HL-60 (cell line): ENCODE measurements at regions not wholly inside any gene's neighbourhood (a gene's known extent, or its start where the extent isn't known, plus 50 kb on each side); places are given as distances from the start of the nearest gene placed in this dataset.

Experiments
- DNase-seq, 2 experiments: peaks; one replicate each; pipeline ENCODE4 v3.0.0-alpha.2; 2010 to 2020; ENCODE audit warnings: low read depth in 1 of 2, low spot score in 1 of 2
- H3K27ac ChIP-seq: fragments of 250-450 bp; sonication (Bioruptor Pico); replicated peaks from 2 replicates; pipeline ENCODE4 v1.5.1; 2020; ENCODE audit warnings: mild to moderate bottlenecking, moderate library complexity
- H3K27me3 ChIP-seq: fragments of 250-450 bp; sonication (Bioruptor Pico); 2 replicates; pipeline ENCODE4 v1.5.1; 2021; ENCODE audit warnings: mild to moderate bottlenecking, moderate library complexity; ENCODE audit not compliant: insufficient read depth, poor library complexity, severe bottlenecking
- H3K4me3 ChIP-seq: replicated peaks from 2 replicates; pipeline ENCODE4 v1.5.1; 2011; ENCODE audit warnings: mild to moderate bottlenecking, control low read depth, low read length; ENCODE audit not compliant: insufficient read depth
- GABPA ChIP-seq: IDR thresholded peaks from 2 replicates; pipeline ENCODE4 v1.6.1; 2012; ENCODE audit warnings: low read depth
- POLR2AphosphoS5 ChIP-seq: IDR thresholded peaks from 2 replicates; pipeline ENCODE4 v1.6.1; 2012; ENCODE audit warnings: low read depth
- SPI1 ChIP-seq: IDR thresholded peaks from 2 replicates; pipeline ENCODE4 v1.6.1; 2012; ENCODE audit warnings: low read depth, mild to moderate bottlenecking, borderline replicate concordance
- TF ChIP-seq, protein P1 (sequence below): IDR thresholded peaks from 2 replicates; pipeline ENCODE4 v1.6.1; 2012; ENCODE audit warnings: low read depth; ENCODE audit not compliant: insufficient replicate concordance
- TF ChIP-seq, protein P2 (sequence below): IDR thresholded peaks from one replicate; pipeline ENCODE4 v1.5.1; 2011; ENCODE audit warnings: low read length, control low read depth, inconsistent platforms; ENCODE audit not compliant: insufficient read depth

DNA sequence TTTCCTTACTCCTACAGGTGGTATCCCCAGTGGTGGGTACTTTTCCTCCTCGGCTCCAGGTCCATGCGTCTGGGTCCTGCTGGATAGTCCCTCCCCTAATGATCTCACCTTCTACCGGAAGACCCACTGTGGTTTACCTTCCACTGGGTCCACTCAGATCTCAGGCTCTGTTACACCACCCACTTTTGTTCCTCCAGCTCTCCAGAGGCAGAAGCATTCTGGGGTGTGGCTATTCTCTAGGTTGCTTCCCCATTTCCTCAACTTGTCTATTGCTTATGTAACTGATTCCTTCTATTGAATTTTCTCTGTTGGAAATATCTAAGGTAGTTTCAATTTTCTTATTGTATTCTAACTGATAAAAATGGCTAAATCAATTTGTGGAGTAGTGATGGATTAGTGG lies 87.6 kb upstream of the GALNT5 start:
- no peak overlapping the region for H3K4me3 ChIP-seq
- no peak overlapping the region for H3K27ac ChIP-seq
- H3K27me3 ChIP-seq: no peaks in the 10 kb centered on the region
- TF ChIP-seq, protein P1, sequence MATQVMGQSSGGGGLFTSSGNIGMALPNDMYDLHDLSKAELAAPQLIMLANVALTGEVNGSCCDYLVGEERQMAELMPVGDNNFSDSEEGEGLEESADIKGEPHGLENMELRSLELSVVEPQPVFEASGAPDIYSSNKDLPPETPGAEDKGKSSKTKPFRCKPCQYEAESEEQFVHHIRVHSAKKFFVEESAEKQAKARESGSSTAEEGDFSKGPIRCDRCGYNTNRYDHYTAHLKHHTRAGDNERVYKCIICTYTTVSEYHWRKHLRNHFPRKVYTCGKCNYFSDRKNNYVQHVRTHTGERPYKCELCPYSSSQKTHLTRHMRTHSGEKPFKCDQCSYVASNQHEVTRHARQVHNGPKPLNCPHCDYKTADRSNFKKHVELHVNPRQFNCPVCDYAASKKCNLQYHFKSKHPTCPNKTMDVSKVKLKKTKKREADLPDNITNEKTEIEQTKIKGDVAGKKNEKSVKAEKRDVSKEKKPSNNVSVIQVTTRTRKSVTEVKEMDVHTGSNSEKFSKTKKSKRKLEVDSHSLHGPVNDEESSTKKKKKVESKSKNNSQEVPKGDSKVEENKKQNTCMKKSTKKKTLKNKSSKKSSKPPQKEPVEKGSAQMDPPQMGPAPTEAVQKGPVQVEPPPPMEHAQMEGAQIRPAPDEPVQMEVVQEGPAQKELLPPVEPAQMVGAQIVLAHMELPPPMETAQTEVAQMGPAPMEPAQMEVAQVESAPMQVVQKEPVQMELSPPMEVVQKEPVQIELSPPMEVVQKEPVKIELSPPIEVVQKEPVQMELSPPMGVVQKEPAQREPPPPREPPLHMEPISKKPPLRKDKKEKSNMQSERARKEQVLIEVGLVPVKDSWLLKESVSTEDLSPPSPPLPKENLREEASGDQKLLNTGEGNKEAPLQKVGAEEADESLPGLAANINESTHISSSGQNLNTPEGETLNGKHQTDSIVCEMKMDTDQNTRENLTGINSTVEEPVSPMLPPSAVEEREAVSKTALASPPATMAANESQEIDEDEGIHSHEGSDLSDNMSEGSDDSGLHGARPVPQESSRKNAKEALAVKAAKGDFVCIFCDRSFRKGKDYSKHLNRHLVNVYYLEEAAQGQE: no peak
- TF ChIP-seq SPI1 (no peak), GABPA (no peak), POLR2AphosphoS5 (no peak)
- no peak for DNase-seq

DNA sequence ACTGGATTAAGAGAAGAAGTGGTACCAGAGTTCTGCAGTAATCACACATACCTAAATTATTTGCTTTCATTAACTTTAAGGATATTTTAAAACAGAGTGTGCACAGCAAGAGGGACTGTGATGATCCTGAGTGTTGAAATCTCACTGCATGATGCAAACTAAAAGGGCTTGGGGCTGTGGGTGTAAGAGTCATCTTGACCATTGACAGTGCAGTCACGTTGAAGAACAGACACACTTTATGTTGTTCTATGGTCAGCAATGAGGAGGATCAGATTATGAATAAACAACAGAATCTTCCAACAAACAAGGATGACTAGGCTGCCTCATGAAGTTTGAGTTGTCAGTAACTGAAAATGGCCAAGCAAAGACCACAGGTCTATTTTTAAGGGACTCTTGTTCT lies 87.2 kb upstream of the GALNT5 start:
- no peak for DNase-seq
- TF ChIP-seq POLR2AphosphoS5 (no peak), GABPA (no peak), SPI1 (no peak)
- TF ChIP-seq, protein P1: no peak
- TF ChIP-seq, protein P2, sequence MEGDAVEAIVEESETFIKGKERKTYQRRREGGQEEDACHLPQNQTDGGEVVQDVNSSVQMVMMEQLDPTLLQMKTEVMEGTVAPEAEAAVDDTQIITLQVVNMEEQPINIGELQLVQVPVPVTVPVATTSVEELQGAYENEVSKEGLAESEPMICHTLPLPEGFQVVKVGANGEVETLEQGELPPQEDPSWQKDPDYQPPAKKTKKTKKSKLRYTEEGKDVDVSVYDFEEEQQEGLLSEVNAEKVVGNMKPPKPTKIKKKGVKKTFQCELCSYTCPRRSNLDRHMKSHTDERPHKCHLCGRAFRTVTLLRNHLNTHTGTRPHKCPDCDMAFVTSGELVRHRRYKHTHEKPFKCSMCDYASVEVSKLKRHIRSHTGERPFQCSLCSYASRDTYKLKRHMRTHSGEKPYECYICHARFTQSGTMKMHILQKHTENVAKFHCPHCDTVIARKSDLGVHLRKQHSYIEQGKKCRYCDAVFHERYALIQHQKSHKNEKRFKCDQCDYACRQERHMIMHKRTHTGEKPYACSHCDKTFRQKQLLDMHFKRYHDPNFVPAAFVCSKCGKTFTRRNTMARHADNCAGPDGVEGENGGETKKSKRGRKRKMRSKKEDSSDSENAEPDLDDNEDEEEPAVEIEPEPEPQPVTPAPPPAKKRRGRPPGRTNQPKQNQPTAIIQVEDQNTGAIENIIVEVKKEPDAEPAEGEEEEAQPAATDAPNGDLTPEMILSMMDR: no peak
- no peak overlapping the region for H3K27ac ChIP-seq
- no peaks in the 10 kb centered on the region for H3K27me3 ChIP-seq
- H3K4me3 ChIP-seq: no peak overlapping the region

DNA sequence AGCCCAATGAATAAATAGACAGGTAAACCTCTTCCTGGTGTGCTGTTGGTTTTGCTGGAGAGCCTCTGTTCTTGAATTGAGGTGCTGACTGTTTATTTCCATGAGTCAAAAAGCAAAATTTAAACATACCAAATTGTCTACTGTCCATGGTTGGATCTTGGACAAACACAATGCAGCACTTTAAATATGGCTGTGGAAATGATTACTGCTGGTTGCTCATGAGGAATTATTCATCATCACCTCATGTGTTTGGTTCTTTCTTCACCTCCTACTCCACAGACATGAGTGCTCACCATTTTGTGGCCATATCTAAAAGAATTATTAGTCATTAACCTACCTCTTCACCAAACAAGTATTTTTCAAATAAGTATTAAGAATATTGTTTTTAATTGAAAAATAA lies 85.3 kb upstream of the GALNT5 start:
- H3K27me3 ChIP-seq: no peaks in the 10 kb centered on the region
- no peak for TF ChIP-seq SPI1
- TF ChIP-seq, protein P2: no peak
- TF ChIP-seq, protein P1: no peak
- TF ChIP-seq POLR2AphosphoS5: no peak
- no peak for TF ChIP-seq GABPA
- H3K4me3 ChIP-seq: no peak overlapping the region
- no peak for DNase-seq
- H3K27ac ChIP-seq: no peak overlapping the region
